ENCODE measurements at regions not wholly inside any gene's neighbourhood (a gene's known extent, or its start where the extent isn't known, plus 50 kb on each side); places are given as distances from the start of the nearest gene placed in this dataset.

DNA sequence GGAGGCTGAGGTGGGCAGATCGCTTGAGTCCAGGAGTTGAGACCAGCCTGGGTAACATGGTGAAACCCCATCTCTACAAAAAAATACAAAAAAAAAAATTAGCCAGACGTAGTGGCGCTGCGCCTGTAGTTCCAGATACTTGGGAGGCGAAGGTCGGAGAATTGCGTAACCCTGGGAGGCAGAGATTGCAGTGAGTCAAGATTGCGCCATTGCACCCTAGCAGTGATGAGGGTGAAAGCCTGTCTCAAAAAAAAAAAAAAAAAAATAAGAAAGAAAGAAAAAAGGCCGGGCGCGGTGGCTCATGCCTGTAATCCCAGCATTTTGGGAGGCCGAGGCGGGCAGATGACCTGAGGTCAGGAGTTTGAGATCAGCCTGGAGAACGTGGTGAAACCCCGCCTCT is 85.3 kb upstream of the XIST start (continued):
- TF ChIP-seq, protein P1, sequence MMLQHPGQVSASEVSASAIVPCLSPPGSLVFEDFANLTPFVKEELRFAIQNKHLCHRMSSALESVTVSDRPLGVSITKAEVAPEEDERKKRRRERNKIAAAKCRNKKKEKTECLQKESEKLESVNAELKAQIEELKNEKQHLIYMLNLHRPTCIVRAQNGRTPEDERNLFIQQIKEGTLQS (CRISPR knock-in tag; IDR thresholded peaks at IDR 0.05): peak; percentile 27; the same call in 1 of the 2 replicates
- TF ChIP-seq HOXA3 (CRISPR knock-in tag; IDR thresholded peaks at IDR 0.05): peak; percentile 46; the same call in 1 of the 2 replicates
- TF ChIP-seq, protein P2, sequence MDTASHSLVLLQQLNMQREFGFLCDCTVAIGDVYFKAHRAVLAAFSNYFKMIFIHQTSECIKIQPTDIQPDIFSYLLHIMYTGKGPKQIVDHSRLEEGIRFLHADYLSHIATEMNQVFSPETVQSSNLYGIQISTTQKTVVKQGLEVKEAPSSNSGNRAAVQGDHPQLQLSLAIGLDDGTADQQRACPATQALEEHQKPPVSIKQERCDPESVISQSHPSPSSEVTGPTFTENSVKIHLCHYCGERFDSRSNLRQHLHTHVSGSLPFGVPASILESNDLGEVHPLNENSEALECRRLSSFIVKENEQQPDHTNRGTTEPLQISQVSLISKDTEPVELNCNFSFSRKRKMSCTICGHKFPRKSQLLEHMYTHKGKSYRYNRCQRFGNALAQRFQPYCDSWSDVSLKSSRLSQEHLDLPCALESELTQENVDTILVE (CRISPR knock-in tag; IDR thresholded peaks at IDR 0.05): 0 out of 2 replicates have a peak, but pooled peaks have one; percentile 40

DNA sequence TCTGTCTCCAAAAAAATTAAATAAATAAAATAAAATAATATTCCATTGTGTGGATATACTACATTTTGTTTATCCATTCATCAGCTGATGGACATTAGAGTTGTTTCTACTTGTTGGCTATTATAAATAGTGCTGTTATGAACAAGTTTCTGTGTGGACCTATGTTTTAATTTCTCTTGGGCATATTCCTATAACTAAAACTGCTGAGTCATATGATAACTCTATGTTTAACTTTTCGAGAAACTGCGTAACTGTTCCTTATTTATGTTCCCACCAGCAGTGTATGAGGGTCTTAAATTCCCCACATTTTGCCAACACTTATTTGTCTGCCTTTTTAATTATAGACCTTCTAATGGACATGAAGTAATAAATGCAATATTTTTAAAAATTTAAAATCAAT is 80.0 kb upstream of the XIST start:
- ChIA-PET CTCF (ENCODE audit: low intra/inter-chr PET ratio, low total read pairs) (no interaction called here), POLR2A (no interaction called here)
- H3K9ac ChIP-seq (ENCODE audit: insufficient read depth, low read depth, low read length): no peak overlapping the region
- no peaks in the 10 kb centered on the region for H3K4me1 ChIP-seq (ENCODE audit: insufficient read depth, low read length)
- no peaks in the 10 kb centered on the region for H3K36me3 ChIP-seq (replicated peaks in 1 of 2; ENCODE audit: control insufficient read depth in 1 of 2, insufficient read depth in 2 of 2, low read length in 2 of 2)
- whole genome bisulfite sequencing (ENCODE audit: low lambda C conversion rate): 94% methylated on average over 2 of the region's 2 CpGs
- no peak overlapping the region for H3K4me2 ChIP-seq (ENCODE audit: low read depth, low read length)
- H2AFZ ChIP-seq (ENCODE audit: low read length): no peak overlapping the region
- no peaks in the 10 kb centered on the region for H3K79me2 ChIP-seq (ENCODE audit: insufficient read depth, low read length)
- in situ Hi-C loops (cut with HindIII; ENCODE audit: extremely low pct_ligation_motif_present, low pct_unique_long_range_greater_than_20kb): no loop called here
- TF ChIP-seq ZNF556 (CRISPR knock-in tag; IDR thresholded peaks at IDR 0.05; ENCODE audit: borderline replicate concordance) (no peak), SAFB2 (CRISPR knock-in tag; IDR thresholded peaks at IDR 0.05; ENCODE audit: borderline replicate concordance, low read depth) (no peak), MAFK (conservative IDR thresholded peaks at IDR 0.05 in 1 of 2, IDR thresholded peaks at IDR 0.05 in 1 of 2; ENCODE audit: low read length in 2 of 2) (peak; percentile 48 to 69; a peak in 3 of 4 replicates), DR1 (CRISPR knock-in tag; IDR thresholded peaks at IDR 0.05) (no peak), ZFP36L2 (CRISPR knock-in tag; IDR thresholded peaks at IDR 0.05) (no peak), FOXK1 (CRISPR knock-in tag; IDR thresholded peaks at IDR 0.05; ENCODE audit: borderline replicate concordance, low read depth) (no peak), MAFF (IDR thresholded peaks at IDR 0.05; ENCODE audit: low read depth, low read length) (peak; percentile 36; the same call in 1 of the 2 replicates), ZKSCAN8 (CRISPR knock-in tag; IDR thresholded peaks at IDR 0.05; ENCODE audit: borderline replicate concordance) (no peak), KLF13 (CRISPR knock-in tag; IDR thresholded peaks at IDR 0.05) (no peak), ZNF776 (CRISPR knock-in tag; IDR thresholded peaks at IDR 0.05) (no peak), NFE2L1 (CRISPR knock-in tag; IDR thresholded peaks at IDR 0.05; ENCODE audit: borderline replicate concordance) (no peak), KLF9 (CRISPR knock-in tag; IDR thresholded peaks at IDR 0.05; ENCODE audit: low read depth) (no peak), ZNF547 (CRISPR knock-in tag; IDR thresholded peaks at IDR 0.05) (no peak), HMG20B (CRISPR knock-in tag; conservative IDR thresholded peaks at IDR 0.05) (no peak), NFE2L2 (IDR thresholded peaks at IDR 0.05; ENCODE audit: low read length) (peak; percentile 59; the same call in 1 of the 2 replicates)
- TF ChIP-seq, protein P3, sequence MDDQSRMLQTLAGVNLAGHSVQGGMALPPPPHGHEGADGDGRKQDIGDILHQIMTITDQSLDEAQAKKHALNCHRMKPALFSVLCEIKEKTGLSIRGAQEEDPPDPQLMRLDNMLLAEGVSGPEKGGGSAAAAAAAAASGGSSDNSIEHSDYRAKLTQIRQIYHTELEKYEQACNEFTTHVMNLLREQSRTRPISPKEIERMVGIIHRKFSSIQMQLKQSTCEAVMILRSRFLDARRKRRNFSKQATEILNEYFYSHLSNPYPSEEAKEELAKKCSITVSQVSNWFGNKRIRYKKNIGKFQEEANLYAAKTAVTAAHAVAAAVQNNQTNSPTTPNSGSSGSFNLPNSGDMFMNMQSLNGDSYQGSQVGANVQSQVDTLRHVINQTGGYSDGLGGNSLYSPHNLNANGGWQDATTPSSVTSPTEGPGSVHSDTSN (CRISPR knock-in tag; IDR thresholded peaks at IDR 0.05; ENCODE audit: borderline replicate concordance): no peak
- TF ChIP-seq, protein P4, sequence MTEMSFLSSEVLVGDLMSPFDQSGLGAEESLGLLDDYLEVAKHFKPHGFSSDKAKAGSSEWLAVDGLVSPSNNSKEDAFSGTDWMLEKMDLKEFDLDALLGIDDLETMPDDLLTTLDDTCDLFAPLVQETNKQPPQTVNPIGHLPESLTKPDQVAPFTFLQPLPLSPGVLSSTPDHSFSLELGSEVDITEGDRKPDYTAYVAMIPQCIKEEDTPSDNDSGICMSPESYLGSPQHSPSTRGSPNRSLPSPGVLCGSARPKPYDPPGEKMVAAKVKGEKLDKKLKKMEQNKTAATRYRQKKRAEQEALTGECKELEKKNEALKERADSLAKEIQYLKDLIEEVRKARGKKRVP (CRISPR knock-in tag; IDR thresholded peaks at IDR 0.05): no peak
- DNase-seq (ENCODE audit: low spot score) (no peak), FAIRE-seq (no peak), ATAC-seq (no peak)
- intact Hi-C loops (cut with micrococcal nuclease; ENCODE audit: unreplicated experiment): no loop called here
- H3K27ac ChIP-seq (ENCODE audit: extremely low read length, insufficient read depth, low read length): no peak overlapping the region
- no TSS peak for BruUV-seq (replicated peaks)
- H3K27me3 ChIP-seq (ENCODE audit: control insufficient read depth in 1 of 2, insufficient read depth in 2 of 2, low read length in 2 of 2): no peaks in the 10 kb centered on the region
- no peak overlapping the region for H3K4me3 ChIP-seq (replicated peaks in 1 of 3; ENCODE audit: insufficient read depth in 1 of 3, low read depth in 2 of 3, low read length in 3 of 3)
- no peaks in the 10 kb centered on the region for H3K9me3 ChIP-seq (ENCODE audit: low read length)
- no peaks in the 10 kb centered on the region for H4K20me1 ChIP-seq (ENCODE audit: insufficient read depth, low read length)
